ENCODE measurements at regions not wholly inside any gene's neighbourhood (a gene's known extent, or its start where the extent isn't known, plus 50 kb on each side); places are given as distances from the start of the nearest gene placed in this dataset.

DNA sequence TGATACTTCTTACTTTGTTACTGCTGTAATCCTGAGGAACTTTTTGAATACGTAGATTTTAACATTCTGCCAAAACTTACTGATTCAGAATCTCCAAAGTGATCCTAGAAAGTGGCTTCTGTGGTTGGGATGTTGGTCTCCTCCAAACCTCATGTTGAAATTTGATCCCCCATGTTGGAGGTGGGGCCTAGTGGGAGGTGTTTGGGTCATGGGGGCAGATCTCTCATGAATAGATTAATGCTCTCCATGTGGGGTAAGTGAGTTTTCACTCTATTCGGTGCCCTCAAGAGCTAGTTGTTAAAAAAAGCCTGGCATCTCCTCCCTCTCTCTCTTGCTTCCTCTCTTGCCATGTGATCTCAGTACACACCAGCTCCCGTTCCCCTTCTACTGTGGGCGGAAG is 329.9 kb downstream of the HRH4 start:
- FAIRE-seq (no peak), DNase-seq (ENCODE audit: insufficient read length, low spot score) (no peak)
- TF ChIP-seq, protein P1, sequence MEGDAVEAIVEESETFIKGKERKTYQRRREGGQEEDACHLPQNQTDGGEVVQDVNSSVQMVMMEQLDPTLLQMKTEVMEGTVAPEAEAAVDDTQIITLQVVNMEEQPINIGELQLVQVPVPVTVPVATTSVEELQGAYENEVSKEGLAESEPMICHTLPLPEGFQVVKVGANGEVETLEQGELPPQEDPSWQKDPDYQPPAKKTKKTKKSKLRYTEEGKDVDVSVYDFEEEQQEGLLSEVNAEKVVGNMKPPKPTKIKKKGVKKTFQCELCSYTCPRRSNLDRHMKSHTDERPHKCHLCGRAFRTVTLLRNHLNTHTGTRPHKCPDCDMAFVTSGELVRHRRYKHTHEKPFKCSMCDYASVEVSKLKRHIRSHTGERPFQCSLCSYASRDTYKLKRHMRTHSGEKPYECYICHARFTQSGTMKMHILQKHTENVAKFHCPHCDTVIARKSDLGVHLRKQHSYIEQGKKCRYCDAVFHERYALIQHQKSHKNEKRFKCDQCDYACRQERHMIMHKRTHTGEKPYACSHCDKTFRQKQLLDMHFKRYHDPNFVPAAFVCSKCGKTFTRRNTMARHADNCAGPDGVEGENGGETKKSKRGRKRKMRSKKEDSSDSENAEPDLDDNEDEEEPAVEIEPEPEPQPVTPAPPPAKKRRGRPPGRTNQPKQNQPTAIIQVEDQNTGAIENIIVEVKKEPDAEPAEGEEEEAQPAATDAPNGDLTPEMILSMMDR (IDR thresholded peaks at IDR 0.05; ENCODE audit: insufficient read depth, missing control alignments) = no peak

DNA sequence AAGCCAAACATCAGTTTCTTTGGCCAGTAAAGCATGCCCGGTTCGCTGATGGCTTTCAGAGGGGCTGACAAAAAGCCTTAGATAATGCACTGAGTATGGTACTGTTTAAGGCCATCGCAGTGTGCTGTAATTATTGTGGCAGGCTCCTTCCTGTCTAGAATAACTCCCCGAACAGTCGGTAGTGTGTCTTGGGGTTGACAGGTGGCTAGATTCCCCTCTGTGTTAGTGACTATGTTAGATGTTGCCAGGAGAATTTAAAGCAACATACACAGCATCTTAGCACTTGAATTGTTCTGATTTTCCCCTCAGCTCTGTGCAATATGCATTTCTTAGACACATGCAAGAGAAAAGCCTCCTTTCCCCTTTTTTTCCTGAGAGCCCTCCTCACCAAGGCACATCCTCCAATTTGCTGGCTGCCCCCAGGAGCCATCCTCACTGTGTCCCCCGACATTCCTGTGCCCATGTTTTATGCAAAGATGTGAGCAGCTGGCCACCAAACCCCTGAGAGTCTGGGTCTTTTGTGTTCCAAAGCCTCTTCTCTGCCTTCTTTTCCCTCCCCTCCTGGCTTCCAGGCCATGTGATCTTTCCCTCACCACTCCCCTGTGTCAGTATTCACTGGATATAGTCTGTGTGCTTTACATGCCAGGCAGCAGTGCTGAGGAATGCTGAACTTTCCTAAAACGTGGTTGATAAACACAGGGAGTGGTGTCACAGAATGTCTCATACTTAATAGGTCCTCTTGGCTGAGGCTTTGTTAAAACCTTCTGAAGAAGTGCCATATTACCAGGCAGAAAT is 331.5 kb downstream of the HRH4 start:
- TF ChIP-seq, protein P1 (IDR thresholded peaks at IDR 0.05; ENCODE audit: insufficient read depth, missing control alignments) = no peak
- DNase-seq (ENCODE audit: insufficient read length, low spot score) = no peak
- no peak for FAIRE-seq

DNA sequence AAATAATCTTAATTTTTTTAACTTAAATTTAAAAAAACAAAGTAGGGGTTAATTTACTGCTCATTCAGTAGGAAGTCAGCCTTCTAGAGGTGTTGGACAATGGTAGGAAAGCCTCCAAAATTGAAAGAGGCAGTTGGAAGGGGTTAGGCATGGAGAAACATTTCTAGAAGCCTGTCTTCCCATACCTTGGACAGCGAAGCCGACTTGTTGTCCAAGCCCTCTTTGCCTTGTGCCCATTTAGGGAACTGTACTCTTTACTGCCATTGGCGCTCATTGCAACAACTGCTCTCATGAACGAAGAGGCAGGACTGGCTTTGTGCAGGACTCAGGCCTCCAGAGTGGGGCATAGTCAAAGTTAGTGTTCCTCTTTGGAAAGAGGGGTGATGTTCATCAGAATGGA is 333.3 kb downstream of the HRH4 start:
- TF ChIP-seq, protein P1 (IDR thresholded peaks at IDR 0.05; ENCODE audit: insufficient read depth, missing control alignments) = no peak
- FAIRE-seq = no peak
- no peak for DNase-seq (ENCODE audit: insufficient read length, low spot score)

DNA sequence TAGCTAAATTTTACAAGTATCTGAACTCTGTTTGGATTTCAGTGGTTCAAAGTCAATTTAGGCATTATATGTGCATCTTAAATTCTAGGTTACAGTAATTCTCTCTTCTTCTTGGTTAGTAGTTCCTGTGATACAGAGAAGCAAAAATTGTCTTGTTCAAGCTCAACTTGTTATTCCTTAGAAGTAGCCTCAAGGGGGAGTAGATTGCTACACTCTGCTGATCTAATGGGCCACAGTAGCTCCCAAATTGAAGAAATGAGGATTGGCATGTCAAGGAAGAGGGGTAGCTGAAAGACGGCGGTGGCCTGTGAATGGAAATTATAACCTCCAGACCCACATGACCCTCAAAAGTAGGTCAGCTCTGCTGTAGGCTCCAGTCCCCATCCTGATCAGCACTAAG is 334.7 kb downstream of the HRH4 start:
- TF ChIP-seq, protein P1 (IDR thresholded peaks at IDR 0.05; ENCODE audit: insufficient read depth, missing control alignments) = no peak
- FAIRE-seq (no peak), DNase-seq (ENCODE audit: insufficient read length, low spot score) (no peak)

DNA sequence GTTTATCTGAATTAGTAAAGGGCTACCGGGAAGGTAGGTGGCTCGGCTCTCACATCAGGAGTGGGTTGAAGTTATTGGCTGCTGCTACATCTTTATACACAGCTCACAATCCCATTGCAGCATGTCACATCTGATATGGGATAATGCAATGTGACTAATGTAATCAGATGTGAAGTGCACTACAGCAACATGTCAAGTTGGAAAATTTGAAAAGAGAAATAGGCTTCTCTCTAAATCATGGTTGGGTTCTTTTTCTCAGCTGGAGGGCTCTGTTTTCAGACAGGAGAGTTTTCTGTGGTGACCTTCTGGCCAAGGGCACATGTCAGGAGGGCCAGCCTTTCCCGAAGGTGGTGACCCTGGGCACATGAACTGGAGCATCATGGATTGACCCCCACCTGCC is 337.5 kb downstream of the HRH4 start:
- TF ChIP-seq, protein P1 (IDR thresholded peaks at IDR 0.05; ENCODE audit: insufficient read depth, missing control alignments) = no peak
- FAIRE-seq (no peak), DNase-seq (ENCODE audit: insufficient read length, low spot score) (no peak)

DNA sequence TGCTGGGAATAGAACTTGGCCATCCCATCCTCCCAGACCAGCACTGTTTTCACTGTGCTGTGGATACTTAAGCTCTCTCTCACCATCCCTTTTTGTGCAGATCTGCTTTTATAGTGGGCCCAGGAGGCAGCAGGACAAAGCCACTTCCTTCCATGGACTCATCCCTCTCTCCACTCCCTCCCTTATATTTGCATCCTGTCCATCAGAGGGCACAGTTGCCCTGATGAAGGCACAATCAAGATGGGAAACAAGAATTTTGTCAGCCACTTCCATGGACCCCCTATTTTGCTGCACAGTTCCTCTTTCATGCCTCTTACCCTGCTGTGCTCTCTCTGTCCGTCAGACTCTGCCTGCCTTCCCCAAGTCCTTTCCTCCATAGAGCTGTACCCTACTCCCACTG is 338.7 kb downstream of the HRH4 start:
- DNase-seq (ENCODE audit: insufficient read length, low spot score) (no peak), FAIRE-seq (no peak)
- TF ChIP-seq, protein P1 (IDR thresholded peaks at IDR 0.05; ENCODE audit: insufficient read depth, missing control alignments) = no peak

DNA sequence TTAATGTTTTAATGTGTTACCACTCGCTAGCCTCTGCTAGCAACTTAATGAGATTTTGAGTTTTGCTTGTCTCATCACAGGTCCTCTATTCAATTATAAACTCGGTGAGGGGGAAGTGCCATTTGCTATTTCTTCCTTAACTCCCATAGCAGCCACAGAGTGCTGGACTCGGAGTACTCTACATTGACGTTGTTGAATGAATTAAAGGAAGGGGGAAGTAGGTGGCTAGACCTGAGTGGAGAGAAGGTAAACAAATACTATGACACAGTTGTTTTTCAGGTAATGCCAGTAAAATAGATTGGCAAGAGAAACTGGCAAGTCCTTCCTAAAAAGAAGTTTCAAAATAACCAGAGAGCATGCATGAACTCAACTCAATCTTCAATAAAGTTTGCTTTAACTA is 339.3 kb downstream of the HRH4 start:
- DNase-seq (ENCODE audit: insufficient read length, low spot score) (no peak), FAIRE-seq (no peak)
- TF ChIP-seq, protein P1 (IDR thresholded peaks at IDR 0.05; ENCODE audit: insufficient read depth, missing control alignments) = no peak

All from D721Med (cell line).